K562 (cell line): ENCODE measurements at regions not wholly inside any gene's neighbourhood (a gene's known extent, or its start where the extent isn't known, plus 50 kb on each side); places are given as distances from the start of the nearest gene placed in this dataset.

ENCODE experiments used
- NEUROD1 ChIP-seq: fragments of 150-350 bp; IDR thresholded peaks from 2 replicates; pipeline ENCODE4 v1.6.1; 2014; ENCODE audit warnings: borderline replicate concordance, low read length, low read depth; ENCODE audit not compliant: partially characterized antibody
- NUFIP1 ChIP-seq: fragments of 450-650 bp; IDR thresholded peaks from 2 replicates; pipeline ENCODE4 v1.6.1; 2018; ENCODE audit not compliant: partially characterized antibody
- RB1 ChIP-seq: fragments of 450-650 bp; IDR thresholded peaks from 2 replicates; pipeline ENCODE4 v1.6.1; 2017; ENCODE audit warnings: low read depth, mild to moderate bottlenecking
- SRSF1 ChIP-seq: fragments of 200-400 bp; formaldehyde crosslinking; IDR thresholded peaks from 2 replicates; pipeline ENCODE4 v1.6.1; 2017; ENCODE audit warnings: mild to moderate bottlenecking, low read depth, low read length, moderate library complexity
- TF ChIP-seq, protein P1 (sequence below): fragments of 450-650 bp; IDR thresholded peaks from 2 replicates; pipeline ENCODE4 v1.7.1; 2018; ENCODE audit warnings: mild to moderate bottlenecking, low read depth; ENCODE audit not compliant: partially characterized antibody
- TF ChIP-seq, protein P2 (sequence below): fragments of 250-450 bp; sonication (Bioruptor Pico); IDR thresholded peaks from 2 replicates; pipeline ENCODE4 v1.8.0; 2022; ENCODE audit warnings: moderate library complexity, mild to moderate bottlenecking, inconsistent platforms
- TF ChIP-seq, protein P3 (sequence below): fragments of 250-450 bp; sonication (Bioruptor Pico); IDR thresholded peaks from 2 replicates; pipeline ENCODE4 v1.8.0; 2022; ENCODE audit warnings: moderate library complexity, mild to moderate bottlenecking, inconsistent platforms

DNA sequence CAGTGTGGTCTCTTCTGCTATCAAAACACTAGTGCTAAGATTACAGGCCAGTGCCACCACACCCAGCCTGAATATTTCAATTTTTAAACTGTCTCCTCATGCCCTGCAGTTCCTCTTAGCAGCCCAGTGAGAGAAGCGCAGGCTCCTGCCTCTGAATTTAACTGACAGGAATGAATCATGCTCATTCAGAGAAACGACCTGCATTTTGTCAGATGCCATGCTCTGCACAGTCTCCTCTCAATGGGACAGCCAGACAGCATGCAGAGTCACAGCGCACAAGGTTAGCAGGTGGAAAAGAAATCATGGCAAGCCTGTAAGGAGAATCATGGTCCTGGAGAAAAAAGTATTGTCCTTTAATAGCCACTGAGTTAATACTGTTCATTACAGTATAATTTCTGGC, 691.0 kb upstream of the SEL1L start (continued):
- TF ChIP-seq, protein P1, sequence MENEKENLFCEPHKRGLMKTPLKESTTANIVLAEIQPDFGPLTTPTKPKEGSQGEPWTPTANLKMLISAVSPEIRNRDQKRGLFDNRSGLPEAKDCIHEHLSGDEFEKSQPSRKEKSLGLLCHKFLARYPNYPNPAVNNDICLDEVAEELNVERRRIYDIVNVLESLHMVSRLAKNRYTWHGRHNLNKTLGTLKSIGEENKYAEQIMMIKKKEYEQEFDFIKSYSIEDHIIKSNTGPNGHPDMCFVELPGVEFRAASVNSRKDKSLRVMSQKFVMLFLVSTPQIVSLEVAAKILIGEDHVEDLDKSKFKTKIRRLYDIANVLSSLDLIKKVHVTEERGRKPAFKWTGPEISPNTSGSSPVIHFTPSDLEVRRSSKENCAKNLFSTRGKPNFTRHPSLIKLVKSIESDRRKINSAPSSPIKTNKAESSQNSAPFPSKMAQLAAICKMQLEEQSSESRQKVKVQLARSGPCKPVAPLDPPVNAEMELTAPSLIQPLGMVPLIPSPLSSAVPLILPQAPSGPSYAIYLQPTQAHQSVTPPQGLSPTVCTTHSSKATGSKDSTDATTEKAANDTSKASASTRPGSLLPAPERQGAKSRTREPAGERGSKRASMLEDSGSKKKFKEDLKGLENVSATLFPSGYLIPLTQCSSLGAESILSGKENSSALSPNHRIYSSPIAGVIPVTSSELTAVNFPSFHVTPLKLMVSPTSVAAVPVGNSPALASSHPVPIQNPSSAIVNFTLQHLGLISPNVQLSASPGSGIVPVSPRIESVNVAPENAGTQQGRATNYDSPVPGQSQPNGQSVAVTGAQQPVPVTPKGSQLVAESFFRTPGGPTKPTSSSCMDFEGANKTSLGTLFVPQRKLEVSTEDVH: no peak
- TF ChIP-seq RB1 (no peak), NEUROD1 (no peak), SRSF1 (no peak), NUFIP1 (no peak)
- TF ChIP-seq, protein P2, sequence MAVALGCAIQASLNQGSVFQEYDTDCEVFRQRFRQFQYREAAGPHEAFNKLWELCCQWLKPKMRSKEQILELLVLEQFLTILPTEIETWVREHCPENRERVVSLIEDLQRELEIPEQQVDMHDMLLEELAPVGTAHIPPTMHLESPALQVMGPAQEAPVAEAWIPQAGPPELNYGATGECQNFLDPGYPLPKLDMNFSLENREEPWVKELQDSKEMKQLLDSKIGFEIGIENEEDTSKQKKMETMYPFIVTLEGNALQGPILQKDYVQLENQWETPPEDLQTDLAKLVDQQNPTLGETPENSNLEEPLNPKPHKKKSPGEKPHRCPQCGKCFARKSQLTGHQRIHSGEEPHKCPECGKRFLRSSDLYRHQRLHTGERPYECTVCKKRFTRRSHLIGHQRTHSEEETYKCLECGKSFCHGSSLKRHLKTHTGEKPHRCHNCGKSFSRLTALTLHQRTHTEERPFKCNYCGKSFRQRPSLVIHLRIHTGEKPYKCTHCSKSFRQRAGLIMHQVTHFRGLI: no peak
- TF ChIP-seq, protein P3, sequence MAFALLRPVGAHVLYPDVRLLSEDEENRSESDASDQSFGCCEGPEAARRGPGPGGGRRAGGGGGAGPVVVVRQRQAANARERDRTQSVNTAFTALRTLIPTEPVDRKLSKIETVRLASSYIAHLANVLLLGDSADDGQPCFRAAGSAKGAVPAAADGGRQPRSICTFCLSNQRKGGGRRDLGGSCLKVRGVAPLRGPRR (CRISPR knock-in tag): no peak
